ENCODE measurements at regions not wholly inside any gene's neighbourhood (a gene's known extent, or its start where the extent isn't known, plus 50 kb on each side); places are given as distances from the start of the nearest gene placed in this dataset.
"Not testable (repeated sequence)": the region's sequence is repeated elsewhere in the genome, so short reads cannot be mapped to it uniquely, and the experiment has no call there.

- DNase-seq (ENCODE audit: low read depth) = not testable (repeated sequence)
Measured at GRCh38 chr9:71508141-71508540, 260.2 kb downstream of the CEMIP2 start.

- no peak for DNase-seq (ENCODE audit: low read depth)
Measured at GRCh38 chr9:71506821-71507220, 261.5 kb downstream of the CEMIP2 start.

GRCh38 chr9:71504636-71505035, 263.7 kb downstream of the CEMIP2 start:
- no peak for DNase-seq (ENCODE audit: low read depth)

GRCh38 chr9:71498691-71499090, 269.6 kb downstream of the CEMIP2 start:
- DNase-seq (ENCODE audit: low read depth) = no peak

- no peak for DNase-seq (ENCODE audit: low read depth)
Measured at GRCh38 chr9:71490810-71491209, 277.5 kb downstream of the CEMIP2 start.

- DNase-seq (ENCODE audit: low read depth) = no peak
Measured at GRCh38 chr9:71487061-71487460, 281.3 kb downstream of the CEMIP2 start.

- no peak for DNase-seq (ENCODE audit: low read depth)
Measured at GRCh38 chr9:71485326-71485725, 283.0 kb downstream of the CEMIP2 start.

- no peak for DNase-seq (ENCODE audit: low read depth)
Measured at GRCh38 chr9:71483436-71483835, 284.9 kb downstream of the CEMIP2 start.

GRCh38 chr9:71479621-71480020, 288.7 kb downstream of the CEMIP2 start:
- DNase-seq (ENCODE audit: low read depth) = no peak

- no peak for DNase-seq (ENCODE audit: low read depth)
Measured at GRCh38 chr9:71472400-71472799, 295.9 kb downstream of the CEMIP2 start.

GRCh38 chr9:71465392-71465791, 302.9 kb downstream of the CEMIP2 start:
- DNase-seq (ENCODE audit: low read depth) = no peak

- DNase-seq (ENCODE audit: low read depth) = no peak
Measured at GRCh38 chr9:71459082-71459481, 309.2 kb downstream of the CEMIP2 start.

GRCh38 chr9:71446473-71447411, 321.6 kb downstream of the CEMIP2 start:
- no peak for DNase-seq (ENCODE audit: low read depth)

GRCh38 chr9:71446106-71446472, 322.2 kb downstream of the CEMIP2 start:
- DNase-seq (ENCODE audit: low read depth) = no peak

GRCh38 chr9:71442937-71443336, 321.5 kb upstream of the TRPM3 start:
- no peak for DNase-seq (ENCODE audit: low read depth)

- DNase-seq (ENCODE audit: low read depth) = no peak
Measured at GRCh38 chr9:71441266-71441665, 319.8 kb upstream of the TRPM3 start.

- no peak for DNase-seq (ENCODE audit: low read depth)
Measured at GRCh38 chr9:71431931-71432330, 310.5 kb upstream of the TRPM3 start.

GRCh38 chr9:71407341-71407740, 285.9 kb upstream of the TRPM3 start:
- not testable (repeated sequence) for DNase-seq (ENCODE audit: low read depth)

GRCh38 chr9:71403106-71403505, 281.7 kb upstream of the TRPM3 start:
- DNase-seq (ENCODE audit: low read depth) = no peak

- DNase-seq (ENCODE audit: low read depth) = no peak
Measured at GRCh38 chr9:71393005-71393404, 271.6 kb upstream of the TRPM3 start.

GRCh38 chr9:71384343-71384742, 262.9 kb upstream of the TRPM3 start:
- DNase-seq (ENCODE audit: low read depth) = no peak

- no peak for DNase-seq (ENCODE audit: low read depth)
Measured at GRCh38 chr9:71383308-71383940, 262.0 kb upstream of the TRPM3 start.

- DNase-seq (ENCODE audit: low read depth) = no peak
Measured at GRCh38 chr9:71368157-71368556, 246.7 kb upstream of the TRPM3 start.
